WERI-Rb-1 (cell line): ENCODE measurements at regions not wholly inside any gene's neighbourhood (a gene's known extent, or its start where the extent isn't known, plus 50 kb on each side); places are given as distances from the start of the nearest gene placed in this dataset.

Source experiments
- DNase-seq: peaks from one replicate; pipeline ENCODE4 v3.0.0-alpha.2; 2020
- H3K27ac ChIP-seq: fragments of 250-450 bp; sonication (Bioruptor Pico); 2 replicates; pipeline ENCODE4 v1.5.1; 2020; ENCODE audit warnings: mild to moderate bottlenecking, moderate library complexity
- H3K27me3 ChIP-seq: fragments of 250-450 bp; sonication (Bioruptor Pico); 2 replicates; pipeline ENCODE4 v1.5.1; 2021; ENCODE audit warnings: mild to moderate bottlenecking, low read depth, moderate library complexity; ENCODE audit not compliant: insufficient read depth, severe bottlenecking
- H3K36me3 ChIP-seq: fragments of 250-450 bp; sonication (Bioruptor Pico); 2 replicates; pipeline ENCODE4 v1.5.1; 2020; ENCODE audit warnings: mild to moderate bottlenecking, moderate library complexity
- H3K4me3 ChIP-seq: 2 replicates; pipeline ENCODE4 v1.5.1; 2011; ENCODE audit warnings: low read depth, mild to moderate bottlenecking, control low read depth, low read length
- H3K9me3 ChIP-seq: fragments of 250-450 bp; sonication (Bioruptor Pico); 2 replicates; pipeline ENCODE4 v1.5.1; 2021; ENCODE audit warnings: mild to moderate bottlenecking, moderate library complexity; ENCODE audit not compliant: severe bottlenecking
- TF ChIP-seq, protein P1 (sequence below): IDR thresholded peaks from 2 replicates; pipeline ENCODE4 v1.5.1; 2011; ENCODE audit warnings: low read depth, mild to moderate bottlenecking, control low read depth, inconsistent platforms, low read length

- Histone ChIP-seq H3K36me3 (no peaks in the 10 kb centered on the region), H3K9me3 (no peaks in the 10 kb centered on the region), H3K27ac (no peak overlapping the region), H3K4me3 (no peak overlapping the region), H3K27me3 (peaks cover 46% of the 10 kb centered on the region)
- DNase-seq = no peak
- TF ChIP-seq, protein P1, sequence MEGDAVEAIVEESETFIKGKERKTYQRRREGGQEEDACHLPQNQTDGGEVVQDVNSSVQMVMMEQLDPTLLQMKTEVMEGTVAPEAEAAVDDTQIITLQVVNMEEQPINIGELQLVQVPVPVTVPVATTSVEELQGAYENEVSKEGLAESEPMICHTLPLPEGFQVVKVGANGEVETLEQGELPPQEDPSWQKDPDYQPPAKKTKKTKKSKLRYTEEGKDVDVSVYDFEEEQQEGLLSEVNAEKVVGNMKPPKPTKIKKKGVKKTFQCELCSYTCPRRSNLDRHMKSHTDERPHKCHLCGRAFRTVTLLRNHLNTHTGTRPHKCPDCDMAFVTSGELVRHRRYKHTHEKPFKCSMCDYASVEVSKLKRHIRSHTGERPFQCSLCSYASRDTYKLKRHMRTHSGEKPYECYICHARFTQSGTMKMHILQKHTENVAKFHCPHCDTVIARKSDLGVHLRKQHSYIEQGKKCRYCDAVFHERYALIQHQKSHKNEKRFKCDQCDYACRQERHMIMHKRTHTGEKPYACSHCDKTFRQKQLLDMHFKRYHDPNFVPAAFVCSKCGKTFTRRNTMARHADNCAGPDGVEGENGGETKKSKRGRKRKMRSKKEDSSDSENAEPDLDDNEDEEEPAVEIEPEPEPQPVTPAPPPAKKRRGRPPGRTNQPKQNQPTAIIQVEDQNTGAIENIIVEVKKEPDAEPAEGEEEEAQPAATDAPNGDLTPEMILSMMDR = no peak
Measured at GRCh38 chr17:71432378-71433315, 688.2 kb upstream of the SOX9 start.

GRCh38 chr17:71434716-71435115 is 686.1 kb upstream of the SOX9 start:
- Histone ChIP-seq H3K36me3 (no peaks in the 10 kb centered on the region), H3K27me3 (peaks cover 55% of the 10 kb centered on the region), H3K4me3 (no peak overlapping the region), H3K27ac (no peak overlapping the region), H3K9me3 (no peaks in the 10 kb centered on the region)
- DNase-seq = no peak
- TF ChIP-seq, protein P1 = no peak

GRCh38 chr17:71436479-71436878 is 684.3 kb upstream of the SOX9 start:
- Histone ChIP-seq H3K27ac (no peak overlapping the region), H3K4me3 (no peak overlapping the region), H3K27me3 (peaks cover 59% of the 10 kb centered on the region), H3K9me3 (no peaks in the 10 kb centered on the region), H3K36me3 (no peaks in the 10 kb centered on the region)
- TF ChIP-seq, protein P1 = no peak
- DNase-seq = no peak

DNA sequence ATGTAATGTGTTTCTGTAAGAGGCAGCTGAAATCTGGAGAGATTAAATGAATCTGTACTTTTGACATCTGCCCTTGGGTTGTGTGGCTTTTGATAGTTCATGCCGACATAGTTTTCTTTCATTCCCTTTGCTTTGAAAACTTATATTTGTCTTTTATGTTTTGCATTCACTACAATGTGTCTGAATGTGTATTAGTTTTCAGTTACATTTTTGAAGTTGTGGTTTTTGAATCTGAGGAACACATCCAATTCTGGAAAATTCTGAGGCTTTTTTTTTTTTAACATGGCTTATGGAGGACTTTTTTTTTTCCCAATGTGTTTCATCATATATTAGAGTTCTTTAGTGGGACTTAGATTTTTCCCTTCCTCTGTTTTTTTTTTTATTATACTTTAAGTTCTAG is 683.7 kb upstream of the SOX9 start:
- Histone ChIP-seq H3K4me3 (no peak overlapping the region), H3K27ac (no peak overlapping the region), H3K36me3 (no peaks in the 10 kb centered on the region), H3K27me3 (peaks cover 56% of the 10 kb centered on the region), H3K9me3 (no peaks in the 10 kb centered on the region)
- TF ChIP-seq, protein P1 = no peak
- no peak for DNase-seq

DNA sequence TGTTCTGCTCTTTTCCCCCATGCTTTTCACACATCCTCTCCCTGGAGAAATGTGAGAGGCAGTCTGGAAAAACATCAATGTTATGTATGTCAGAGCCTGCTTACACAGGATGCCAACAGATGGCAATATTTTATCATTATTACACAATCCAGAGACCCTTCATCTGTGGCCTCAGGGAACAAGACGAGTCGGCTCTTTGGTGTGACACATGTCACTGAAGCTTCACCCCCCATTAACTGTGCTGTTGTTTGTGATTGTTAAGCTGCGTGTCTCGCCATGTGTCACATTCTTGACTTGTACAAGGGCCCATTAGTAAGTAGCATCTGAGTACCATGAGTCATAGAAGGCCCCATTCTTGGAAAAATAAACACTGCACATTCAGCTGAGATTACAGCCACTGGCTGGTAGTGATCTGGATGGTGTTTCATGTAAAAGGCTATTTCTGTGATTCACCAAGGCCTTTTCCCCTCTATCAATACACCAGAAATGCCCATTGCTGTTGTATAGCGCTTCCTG is 682.1 kb upstream of the SOX9 start:
- H3K27me3 ChIP-seq = peaks cover 47% of the 10 kb centered on the region
- TF ChIP-seq, protein P1 = no peak
- no peak overlapping the region for H3K27ac ChIP-seq
- H3K36me3 ChIP-seq = no peaks in the 10 kb centered on the region
- no peak for DNase-seq
- no peak overlapping the region for H3K4me3 ChIP-seq
- H3K9me3 ChIP-seq = no peaks in the 10 kb centered on the region

DNA sequence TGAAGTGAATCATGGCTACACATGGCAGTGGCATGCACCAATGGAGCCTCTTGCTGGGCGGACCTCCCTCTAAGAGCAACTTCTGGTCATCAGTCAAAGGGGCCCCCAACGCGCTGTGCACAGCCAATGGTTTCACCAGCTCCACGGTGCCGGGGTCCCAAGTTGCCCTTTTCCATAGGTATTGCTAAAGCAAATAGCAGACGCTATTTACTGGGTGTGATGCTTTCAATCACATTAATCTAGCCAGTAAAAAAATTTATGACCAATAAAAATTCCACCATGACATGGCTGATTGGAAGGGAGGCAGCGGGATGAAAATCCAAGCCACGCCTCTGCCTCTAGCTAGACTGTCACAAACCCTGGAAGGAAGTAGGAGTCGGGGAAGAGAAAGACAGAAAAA is 680.3 kb upstream of the SOX9 start:
- no peak overlapping the region for H3K27ac ChIP-seq
- peaks cover 54% of the 10 kb centered on the region for H3K27me3 ChIP-seq
- no peaks in the 10 kb centered on the region for H3K36me3 ChIP-seq
- H3K4me3 ChIP-seq = no peak overlapping the region
- no peak for DNase-seq
- H3K9me3 ChIP-seq = no peaks in the 10 kb centered on the region
- TF ChIP-seq, protein P1 = no peak
